SK-N-SH treated with all-trans-retinoic acid at 6 μM for 48 hours (cell line): ENCODE measurements at regions not wholly inside any gene's neighbourhood (a gene's known extent, or its start where the extent isn't known, plus 50 kb on each side); places are given as distances from the start of the nearest gene placed in this dataset.

Source experiments
- ATAC-seq: fragments of 200-7000 bp; cut with Tn5 transposase; 3 replicates; pipeline ENCODE4 v1.9.1; 2020; ENCODE audit warnings: mild to moderate bottlenecking, moderate library complexity
- ARNTL ChIP-seq: fragments of 450-650 bp; formaldehyde crosslinking; IDR thresholded peaks from 2 replicates; pipeline ENCODE4 v1.5.0; 2020; ENCODE audit warnings: low read depth, mild to moderate bottlenecking, moderate library complexity, borderline replicate concordance
- BACH2 ChIP-seq: fragments of 250-450 bp; sonication (Bioruptor Pico); IDR thresholded peaks from 2 replicates; pipeline ENCODE4 v1.9.0; 2021; ENCODE audit warnings: mild to moderate bottlenecking, borderline replicate concordance
- CREB5 ChIP-seq: fragments of 250-450 bp; sonication (Bioruptor Pico); IDR thresholded peaks from 2 replicates; pipeline ENCODE4 v1.5.1; 2020; ENCODE audit warnings: low read depth, mild to moderate bottlenecking, moderate library complexity
- CSDC2 ChIP-seq: fragments of 250-450 bp; sonication (Bioruptor Pico); IDR thresholded peaks from 2 replicates; pipeline ENCODE4 v1.5.0; 2020; ENCODE audit warnings: mild to moderate bottlenecking, moderate library complexity
- CSRNP3 ChIP-seq: fragments of 250-450 bp; sonication (Bioruptor Pico); IDR thresholded peaks from 2 replicates; pipeline ENCODE4 v1.5.1; 2021; ENCODE audit warnings: mild to moderate bottlenecking, moderate library complexity
- ESRRG ChIP-seq: fragments of 250-450 bp; sonication (Bioruptor Pico); IDR thresholded peaks from 2 replicates; pipeline ENCODE4 v1.6.1; 2021; ENCODE audit warnings: mild to moderate bottlenecking
- GLIS3 ChIP-seq: fragments of 250-450 bp; sonication (Bioruptor Pico); IDR thresholded peaks from 2 replicates; pipeline ENCODE4 v1.5.0; 2020; ENCODE audit warnings: mild to moderate bottlenecking, moderate library complexity
- ISL1 ChIP-seq: fragments of 250-450 bp; sonication (Bioruptor Pico); IDR thresholded peaks from 2 replicates; pipeline ENCODE4 v2.1.2; 2022; ENCODE audit warnings: mild to moderate bottlenecking, moderate library complexity
- OSR1 ChIP-seq: fragments of 250-450 bp; sonication (Bioruptor Pico); IDR thresholded peaks from 2 replicates; pipeline ENCODE4 v1.8.0; 2022; ENCODE audit warnings: moderate library complexity, mild to moderate bottlenecking, inconsistent platforms
- POU6F1 ChIP-seq: fragments of 250-450 bp; sonication (Bioruptor Pico); IDR thresholded peaks from 2 replicates; pipeline ENCODE4 v1.8.0; 2021; ENCODE audit warnings: low read depth, mild to moderate bottlenecking, moderate library complexity, borderline replicate concordance
- PPARA ChIP-seq: fragments of 250-450 bp; sonication (Bioruptor Pico); IDR thresholded peaks from 2 replicates; pipeline ENCODE4 v1.5.0; 2020; ENCODE audit warnings: mild to moderate bottlenecking, borderline replicate concordance
- RARB ChIP-seq: fragments of 250-450 bp; sonication (Bioruptor Pico); IDR thresholded peaks from 2 replicates; pipeline ENCODE4 v1.8.0; 2021; ENCODE audit warnings: mild to moderate bottlenecking, moderate library complexity
- SNAI2 ChIP-seq: fragments of 250-450 bp; sonication (Bioruptor Pico); IDR thresholded peaks from 2 replicates; pipeline ENCODE4 v1.5.0; 2020; ENCODE audit warnings: mild to moderate bottlenecking, moderate library complexity
- TCF4 ChIP-seq: fragments of 250-450 bp; sonication (Bioruptor Pico); IDR thresholded peaks from 2 replicates; pipeline ENCODE4 v1.8.0; 2021; ENCODE audit warnings: mild to moderate bottlenecking, moderate library complexity, borderline replicate concordance
- TOX ChIP-seq: fragments of 250-450 bp; sonication (Bioruptor Pico); IDR thresholded peaks from 2 replicates; pipeline ENCODE4 v1.8.0; 2021; ENCODE audit warnings: mild to moderate bottlenecking, moderate library complexity, borderline replicate concordance
- TSHZ2 ChIP-seq: fragments of 250-450 bp; sonication (Bioruptor Pico); IDR thresholded peaks from 2 replicates; pipeline ENCODE4 v1.5.0; 2020; ENCODE audit warnings: mild to moderate bottlenecking, moderate library complexity
- ZFP3 ChIP-seq: fragments of 250-450 bp; sonication (Bioruptor Pico); IDR thresholded peaks from 2 replicates; pipeline ENCODE4 v1.5.0; 2020; ENCODE audit warnings: mild to moderate bottlenecking, moderate library complexity
- ZNF565 ChIP-seq: fragments of 450-650 bp; formaldehyde crosslinking; conservative IDR thresholded peaks from 2 replicates; pipeline ENCODE4 v1.5.0; 2020; ENCODE audit warnings: low read depth, mild to moderate bottlenecking, moderate library complexity
- ZNF70 ChIP-seq: fragments of 450-650 bp; formaldehyde crosslinking; IDR thresholded peaks from 2 replicates; pipeline ENCODE4 v1.5.0; 2020; ENCODE audit warnings: mild to moderate bottlenecking, moderate library complexity
- ZNF8 ChIP-seq: fragments of 450-650 bp; formaldehyde crosslinking; IDR thresholded peaks from 2 replicates; pipeline ENCODE4 v1.5.0; 2020; ENCODE audit warnings: mild to moderate bottlenecking, moderate library complexity

GRCh38 chr6:66897576-66897975 is 1190.5 kb upstream of the EYS start:
- ATAC-seq, result no peak
- TF ChIP-seq CSRNP3 (no peak), ZNF70 (no peak), SNAI2 (no peak), RARB (no peak)

GRCh38 chr6:66896415-66896814 is 1189.4 kb upstream of the EYS start:
- TF ChIP-seq TSHZ2 (CRISPR knock-in tag) (no peak), ARNTL (CRISPR knock-in tag) (no peak), PPARA (CRISPR knock-in tag) (no peak), TCF4 (no peak), OSR1 (no peak), SNAI2 (no peak), ZNF565 (CRISPR knock-in tag) (no peak), TOX (CRISPR knock-in tag) (no peak), ZNF70 (no peak), BACH2 (CRISPR knock-in tag) (no peak), ZNF8 (no peak), CSDC2 (CRISPR knock-in tag) (no peak), GLIS3 (CRISPR knock-in tag) (no peak), ISL1 (CRISPR knock-in tag) (no peak), CSRNP3 (no peak), POU6F1 (CRISPR knock-in tag) (no peak), CREB5 (CRISPR knock-in tag) (no peak)
- ATAC-seq, result no peak

- TF ChIP-seq ARNTL (CRISPR knock-in tag) (no peak), OSR1 (no peak), POU6F1 (CRISPR knock-in tag) (no peak), ZNF8 (no peak), TSHZ2 (CRISPR knock-in tag) (no peak), ZFP3 (CRISPR knock-in tag) (no peak), SNAI2 (no peak), ESRRG (CRISPR knock-in tag) (no peak), TCF4 (no peak)
- no peak for ATAC-seq
Measured at GRCh38 chr6:66883453-66883852, 1176.4 kb upstream of the EYS start.
